NAMALWA (cell line): ENCODE measurements at regions not wholly inside any gene's neighbourhood (a gene's known extent, or its start where the extent isn't known, plus 50 kb on each side); places are given as distances from the start of the nearest gene placed in this dataset.
"Not testable (repeated sequence)": the region's sequence is repeated elsewhere in the genome, so short reads cannot be mapped to it uniquely, and the experiment has no call there.

Experiments used
- DNase-seq: peaks from one replicate; pipeline ENCODE4 v3.0.0-alpha.2; 2015; ENCODE audit warnings: low spot score

GRCh38 chr18:10354241-10354811 is 100.1 kb upstream of the APCDD1 start:
- DNase-seq, result no peak

GRCh38 chr18:10354890-10355289 is 99.5 kb upstream of the APCDD1 start:
- no peak for DNase-seq

- DNase-seq, result not testable (repeated sequence)
Measured at GRCh38 chr18:10356999-10357398, 97.4 kb upstream of the APCDD1 start.

GRCh38 chr18:10361660-10362059 is 92.8 kb upstream of the APCDD1 start:
- DNase-seq, result no peak

- no peak for DNase-seq
Measured at GRCh38 chr18:10365021-10365500, 89.4 kb upstream of the APCDD1 start.

GRCh38 chr18:10365901-10366300 is 88.5 kb upstream of the APCDD1 start:
- DNase-seq, result no peak

GRCh38 chr18:10367836-10368235 is 86.6 kb upstream of the APCDD1 start:
- DNase-seq, result no peak

GRCh38 chr18:10368456-10369453 is 85.7 kb upstream of the APCDD1 start:
- DNase-seq, result no peak

GRCh38 chr18:10370716-10371115 is 83.7 kb upstream of the APCDD1 start:
- no peak for DNase-seq

GRCh38 chr18:10371165-10371564 is 83.3 kb upstream of the APCDD1 start:
- DNase-seq, result no peak

GRCh38 chr18:10374195-10374594 is 80.2 kb upstream of the APCDD1 start:
- DNase-seq, result no peak

GRCh38 chr18:10374636-10375293 is 79.7 kb upstream of the APCDD1 start:
- DNase-seq, result no peak

- no peak for DNase-seq
Measured at GRCh38 chr18:10376731-10377130, 77.7 kb upstream of the APCDD1 start.

GRCh38 chr18:10377956-10378355 is 76.5 kb upstream of the APCDD1 start:
- no peak for DNase-seq

GRCh38 chr18:10378688-10379420 is 75.6 kb upstream of the APCDD1 start:
- DNase-seq, result no peak

GRCh38 chr18:10379522-10379921 is 74.9 kb upstream of the APCDD1 start:
- DNase-seq, result no peak

- no peak for DNase-seq
Measured at GRCh38 chr18:10381516-10381915, 72.9 kb upstream of the APCDD1 start.

GRCh38 chr18:10381951-10382350 is 72.5 kb upstream of the APCDD1 start:
- DNase-seq, result no peak

- no peak for DNase-seq
Measured at GRCh38 chr18:10386049-10386448, 68.4 kb upstream of the APCDD1 start.

- DNase-seq, result no peak
Measured at GRCh38 chr18:10386956-10387355, 67.5 kb upstream of the APCDD1 start.

GRCh38 chr18:10387399-10387798 is 67.0 kb upstream of the APCDD1 start:
- DNase-seq, result no peak

GRCh38 chr18:10388373-10388772 is 66.1 kb upstream of the APCDD1 start:
- DNase-seq, result no peak
